NT2/D1 (cell line): ENCODE measurements at regions not wholly inside any gene's neighbourhood (a gene's known extent, or its start where the extent isn't known, plus 50 kb on each side); places are given as distances from the start of the nearest gene placed in this dataset.

Source experiments
- DNase-seq: peaks from one replicate; pipeline ENCODE4 v3.0.0-alpha.2; 2011; ENCODE audit warnings: low read depth, low spot score
- H3K27me3 ChIP-seq: 2 replicates; pipeline ENCODE4 v1.6.0; 2011; ENCODE audit warnings: mild to moderate bottlenecking; ENCODE audit not compliant: insufficient read length, insufficient read depth
- H3K36me3 ChIP-seq: 2 replicates; pipeline ENCODE4 v1.6.1; 2011; ENCODE audit warnings: mild to moderate bottlenecking, low read length, mixed read lengths; ENCODE audit not compliant: insufficient read depth, insufficient read length
- H3K4me1 ChIP-seq: 2 replicates; pipeline ENCODE4 v1.5.1; 2011; ENCODE audit not compliant: insufficient read depth, insufficient read length
- H3K4me3 ChIP-seq: 2 replicates; pipeline ENCODE4 v1.5.1; 2011; ENCODE audit warnings: low read depth; ENCODE audit not compliant: insufficient read length
- H3K9ac ChIP-seq: 2 replicates; pipeline ENCODE4 v1.6.0; 2011; ENCODE audit warnings: low read depth; ENCODE audit not compliant: insufficient read length
- H3K9me3 ChIP-seq: 2 replicates; pipeline ENCODE4 v1.5.1; 2011; ENCODE audit warnings: mild to moderate bottlenecking, low read length; ENCODE audit not compliant: insufficient read depth
- SUZ12 ChIP-seq: IDR thresholded peaks from 2 replicates; pipeline ENCODE4 v1.6.1; 2011; ENCODE audit not compliant: insufficient read length, insufficient read depth; ENCODE audit errors: extremely low read depth
- YY1 ChIP-seq: IDR thresholded peaks from 2 replicates; pipeline ENCODE4 v1.6.1; 2011; ENCODE audit not compliant: insufficient read length, insufficient read depth
- ZNF274 ChIP-seq: IDR thresholded peaks from 2 replicates; pipeline ENCODE4 v1.6.1; 2011; ENCODE audit warnings: mild to moderate bottlenecking, low read depth, low read length

DNA sequence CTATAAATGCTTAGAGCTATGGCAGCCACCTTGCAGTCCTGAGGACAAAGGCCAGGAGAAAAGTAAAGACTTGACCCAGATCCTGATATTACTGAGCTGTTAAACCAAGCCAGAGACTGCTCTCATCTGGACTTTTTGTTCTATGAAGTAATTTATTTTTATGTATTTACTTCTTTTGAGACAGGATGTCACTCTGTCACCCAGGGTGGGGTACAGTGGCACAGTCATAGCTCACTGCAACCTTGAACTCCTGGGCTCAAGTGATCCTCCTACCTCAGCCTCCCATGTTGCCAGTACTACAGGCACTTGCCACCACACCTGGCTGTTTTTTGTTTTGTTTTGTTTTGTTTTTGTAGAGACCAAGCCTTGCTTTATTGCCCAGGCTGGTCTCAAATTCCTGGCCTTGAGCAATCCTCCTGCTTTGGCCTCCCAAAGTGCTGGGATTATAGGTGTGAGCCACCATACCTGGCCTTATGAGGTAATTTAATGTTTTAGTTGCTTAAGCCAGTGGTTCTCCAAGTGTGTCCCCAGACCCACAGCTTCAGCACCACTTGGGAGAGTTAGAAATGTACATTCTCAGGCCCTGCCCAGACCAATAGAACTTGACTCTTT, 112.1 kb downstream of the COPRS start:
- DNase-seq: no peak
- H3K9ac ChIP-seq: no peak overlapping the region
- no peaks in the 10 kb centered on the region for H3K36me3 ChIP-seq
- H3K4me1 ChIP-seq: peaks cover 2% of the 10 kb centered on the region
- TF ChIP-seq SUZ12 (no peak), YY1 (no peak), ZNF274 (no peak)
- H3K27me3 ChIP-seq: no peaks in the 10 kb centered on the region
- no peaks in the 10 kb centered on the region for H3K9me3 ChIP-seq
- no peak overlapping the region for H3K4me3 ChIP-seq

DNA sequence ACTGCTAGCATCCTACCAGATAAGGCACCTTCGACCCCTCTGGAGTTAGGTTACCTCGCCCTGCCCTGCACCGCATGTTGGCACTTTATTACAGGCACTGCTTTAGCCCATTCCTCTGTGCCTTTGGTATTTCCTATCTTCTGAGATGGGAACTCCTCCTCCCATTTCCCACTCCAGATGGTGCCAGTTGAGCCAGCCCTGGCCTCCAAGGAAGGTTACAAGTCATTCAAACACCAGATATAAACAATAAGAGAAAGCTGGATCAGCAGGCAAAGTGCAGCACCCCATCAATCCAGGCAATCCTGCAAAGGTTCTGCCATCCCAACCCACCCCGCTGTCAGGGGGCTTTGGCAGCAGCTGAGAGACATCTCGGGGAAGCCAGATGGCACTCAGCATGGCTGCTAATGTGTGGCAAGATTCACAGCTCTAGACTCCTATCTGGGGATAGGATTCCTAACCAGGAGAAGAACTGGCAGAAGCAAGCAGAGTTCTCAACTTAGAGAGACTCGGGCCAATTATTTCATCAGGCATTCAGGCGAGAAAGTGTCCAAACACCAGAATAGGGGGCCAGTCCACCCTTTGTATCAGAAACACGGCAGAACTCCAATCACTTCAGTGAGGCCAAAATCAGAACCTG, 113.0 kb downstream of the COPRS start:
- Histone ChIP-seq H3K4me1 (peaks cover 2% of the 10 kb centered on the region), H3K27me3 (no peaks in the 10 kb centered on the region), H3K9ac (no peak overlapping the region), H3K4me3 (no peak overlapping the region), H3K36me3 (no peaks in the 10 kb centered on the region), H3K9me3 (no peaks in the 10 kb centered on the region)
- no peak for DNase-seq
- TF ChIP-seq SUZ12: no peak
- TF ChIP-seq ZNF274: no peak
- no peak for TF ChIP-seq YY1

DNA sequence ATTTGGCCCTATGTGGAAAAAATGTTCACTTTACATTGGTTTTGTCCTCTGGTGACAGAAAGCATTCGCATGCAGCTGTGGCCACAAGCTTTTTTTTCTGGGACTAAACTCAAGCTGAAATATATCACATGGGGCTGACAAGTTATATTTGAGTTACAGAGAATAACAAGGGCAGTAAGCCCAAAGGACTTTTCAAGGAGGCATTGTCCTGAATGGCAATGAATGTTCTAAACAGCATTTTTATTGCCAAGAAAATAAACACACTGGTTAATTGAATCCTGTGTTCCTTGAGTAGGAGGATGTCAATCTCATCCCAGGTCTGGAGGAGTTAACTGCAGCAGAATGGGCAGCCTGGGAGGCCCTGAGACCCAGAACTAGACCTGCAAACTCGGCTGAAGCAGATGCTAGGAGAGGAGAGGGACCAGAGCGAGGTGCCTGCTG, 114.5 kb downstream of the COPRS start:
- H3K27me3 ChIP-seq: no peaks in the 10 kb centered on the region
- H3K36me3 ChIP-seq: no peaks in the 10 kb centered on the region
- no peak for TF ChIP-seq SUZ12
- no peak for TF ChIP-seq YY1
- TF ChIP-seq ZNF274: no peak
- no peak for DNase-seq
- no peak overlapping the region for H3K9ac ChIP-seq
- no peaks in the 10 kb centered on the region for H3K4me1 ChIP-seq
- H3K9me3 ChIP-seq: no peaks in the 10 kb centered on the region
- no peak overlapping the region for H3K4me3 ChIP-seq

DNA sequence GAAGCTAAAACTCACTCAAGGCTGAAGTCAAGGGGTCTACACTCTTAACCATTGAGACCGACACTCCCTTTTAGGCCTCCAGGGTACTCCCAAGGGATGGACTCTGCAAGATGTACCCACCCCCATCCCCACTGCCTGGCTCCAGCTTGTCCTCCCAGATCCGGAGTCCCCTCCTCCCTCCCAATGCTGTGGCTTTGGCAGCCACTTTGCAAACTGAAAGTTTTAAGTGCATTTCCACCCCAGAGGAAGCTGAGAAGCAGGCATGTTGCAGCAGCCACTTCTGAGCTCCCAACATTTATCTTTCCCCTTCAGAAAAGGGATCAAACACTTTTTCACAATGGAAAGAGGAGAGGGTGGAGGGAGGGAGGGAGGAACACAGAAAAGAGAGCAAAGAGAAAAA, 115.2 kb downstream of the COPRS start:
- peak; percentile 5 for DNase-seq
- TF ChIP-seq YY1 (no peak), SUZ12 (no peak), ZNF274 (no peak)
- no peaks in the 10 kb centered on the region for H3K27me3 ChIP-seq
- no peaks in the 10 kb centered on the region for H3K4me1 ChIP-seq
- no peak overlapping the region for H3K4me3 ChIP-seq
- no peak overlapping the region for H3K9ac ChIP-seq
- H3K36me3 ChIP-seq: no peaks in the 10 kb centered on the region
- no peaks in the 10 kb centered on the region for H3K9me3 ChIP-seq

DNA sequence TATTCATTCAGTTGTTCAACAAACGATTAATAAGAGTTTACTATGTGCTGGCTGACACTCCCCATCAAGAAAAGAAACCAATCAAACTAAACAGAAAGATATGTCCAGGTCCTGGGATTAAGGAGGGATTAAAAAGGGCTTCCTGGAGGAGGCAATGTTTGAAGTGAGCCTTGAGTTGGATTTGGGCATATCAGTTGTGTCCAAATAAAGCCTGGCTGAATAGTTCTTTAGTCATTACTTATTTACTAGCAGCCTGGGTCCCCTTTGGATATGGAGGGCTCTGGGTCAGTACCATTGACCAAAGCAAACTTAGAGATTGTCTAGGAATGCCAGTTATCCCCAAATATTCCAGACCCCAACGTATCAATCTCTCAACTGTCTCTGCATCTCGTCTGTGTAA, 117.7 kb downstream of the COPRS start:
- TF ChIP-seq YY1: no peak
- TF ChIP-seq ZNF274: no peak
- no peak for TF ChIP-seq SUZ12
- Histone ChIP-seq H3K9ac (no peak overlapping the region), H3K27me3 (no peaks in the 10 kb centered on the region), H3K4me3 (no peak overlapping the region), H3K9me3 (no peaks in the 10 kb centered on the region), H3K36me3 (no peaks in the 10 kb centered on the region), H3K4me1 (no peaks in the 10 kb centered on the region)
- no peak for DNase-seq

DNA sequence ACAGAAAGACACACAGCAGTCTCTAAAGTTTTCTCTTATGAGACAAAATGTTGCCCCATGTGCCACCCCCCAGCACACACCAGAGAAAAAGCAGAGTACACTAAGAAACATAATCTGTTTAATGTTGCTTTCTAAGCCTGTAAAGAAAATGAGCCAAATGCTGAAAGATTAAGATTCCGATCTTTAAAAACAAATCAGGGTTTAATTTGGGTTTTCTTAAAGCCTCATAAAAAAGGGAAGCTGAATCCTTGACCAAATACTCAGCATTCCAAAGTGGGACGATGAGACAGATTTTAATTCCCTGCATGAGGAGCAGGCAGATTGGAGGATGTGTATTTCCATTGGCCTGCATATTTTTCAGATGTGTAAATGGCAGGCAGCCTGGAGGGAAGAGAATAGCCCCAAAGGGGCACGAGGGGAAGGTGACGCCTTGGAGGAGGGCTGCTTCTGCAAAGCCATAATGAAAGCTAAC, 118.4 kb downstream of the COPRS start:
- H3K4me3 ChIP-seq: no peak overlapping the region
- no peak for DNase-seq
- H3K36me3 ChIP-seq: no peaks in the 10 kb centered on the region
- H3K9me3 ChIP-seq: no peaks in the 10 kb centered on the region
- H3K4me1 ChIP-seq: no peaks in the 10 kb centered on the region
- H3K9ac ChIP-seq: no peak overlapping the region
- no peak for TF ChIP-seq YY1
- no peak for TF ChIP-seq SUZ12
- no peak for TF ChIP-seq ZNF274
- no peaks in the 10 kb centered on the region for H3K27me3 ChIP-seq

DNA sequence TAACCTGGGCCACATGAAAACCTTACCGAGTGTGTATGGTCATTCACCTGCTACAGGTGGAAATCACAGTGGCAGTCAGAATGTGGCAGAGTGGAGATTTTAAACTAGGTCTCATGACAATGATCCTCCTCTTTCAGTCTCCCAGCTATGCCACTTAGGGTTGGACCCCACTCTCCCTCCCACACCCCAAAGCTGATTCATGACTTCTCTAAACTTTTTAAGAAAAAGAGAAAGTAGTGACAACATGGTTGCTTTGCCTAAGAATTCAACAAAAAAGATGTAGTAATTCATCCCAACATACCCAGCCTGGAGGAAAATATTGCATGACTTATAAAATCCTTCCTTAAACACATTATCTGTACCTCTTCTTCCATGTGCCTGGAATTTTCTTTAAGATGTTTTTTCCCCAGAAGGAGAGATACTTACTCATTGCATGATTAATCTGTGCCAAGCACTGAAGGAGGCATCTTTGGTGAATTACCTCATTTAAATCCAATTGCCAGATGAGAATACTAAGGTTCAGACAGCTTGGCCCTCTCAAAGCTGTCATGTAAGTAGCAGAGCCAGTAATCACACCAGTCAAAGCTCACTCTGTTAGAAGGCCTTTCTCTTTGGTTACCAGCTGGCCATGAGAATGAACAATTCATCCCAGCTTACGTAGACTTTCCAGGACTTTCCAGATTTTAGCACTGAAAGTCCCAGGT, 119.9 kb downstream of the COPRS start:
- Histone ChIP-seq H3K9ac (no peak overlapping the region), H3K4me1 (no peaks in the 10 kb centered on the region), H3K36me3 (no peaks in the 10 kb centered on the region), H3K4me3 (no peak overlapping the region), H3K9me3 (no peaks in the 10 kb centered on the region), H3K27me3 (no peaks in the 10 kb centered on the region)
- TF ChIP-seq SUZ12 (no peak), YY1 (no peak), ZNF274 (no peak)
- DNase-seq: no peak
